ENCODE measurements at regions not wholly inside any gene's neighbourhood (a gene's known extent, or its start where the extent isn't known, plus 50 kb on each side); places are given as distances from the start of the nearest gene placed in this dataset.

DNA sequence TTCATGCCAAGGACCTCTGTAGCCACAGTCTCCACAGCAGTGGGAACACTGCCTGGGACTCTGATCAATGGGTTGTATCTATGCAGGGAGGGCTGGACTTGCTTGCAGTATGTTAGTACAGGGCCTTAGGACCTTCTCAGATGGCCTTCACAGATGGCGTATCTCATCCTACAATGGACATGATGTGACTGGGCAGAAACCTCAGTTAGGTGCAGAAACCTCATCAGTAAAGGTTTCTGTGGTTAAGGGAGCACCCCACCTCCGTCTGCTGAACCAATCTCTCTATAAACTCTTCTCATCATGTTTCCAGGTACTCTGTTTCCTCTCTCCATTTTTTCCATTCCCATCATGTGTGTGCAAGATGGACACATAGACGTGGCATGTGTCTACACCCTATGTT lies 154.9 kb downstream of the EVX1 start:
- TF ChIP-seq, protein P1, sequence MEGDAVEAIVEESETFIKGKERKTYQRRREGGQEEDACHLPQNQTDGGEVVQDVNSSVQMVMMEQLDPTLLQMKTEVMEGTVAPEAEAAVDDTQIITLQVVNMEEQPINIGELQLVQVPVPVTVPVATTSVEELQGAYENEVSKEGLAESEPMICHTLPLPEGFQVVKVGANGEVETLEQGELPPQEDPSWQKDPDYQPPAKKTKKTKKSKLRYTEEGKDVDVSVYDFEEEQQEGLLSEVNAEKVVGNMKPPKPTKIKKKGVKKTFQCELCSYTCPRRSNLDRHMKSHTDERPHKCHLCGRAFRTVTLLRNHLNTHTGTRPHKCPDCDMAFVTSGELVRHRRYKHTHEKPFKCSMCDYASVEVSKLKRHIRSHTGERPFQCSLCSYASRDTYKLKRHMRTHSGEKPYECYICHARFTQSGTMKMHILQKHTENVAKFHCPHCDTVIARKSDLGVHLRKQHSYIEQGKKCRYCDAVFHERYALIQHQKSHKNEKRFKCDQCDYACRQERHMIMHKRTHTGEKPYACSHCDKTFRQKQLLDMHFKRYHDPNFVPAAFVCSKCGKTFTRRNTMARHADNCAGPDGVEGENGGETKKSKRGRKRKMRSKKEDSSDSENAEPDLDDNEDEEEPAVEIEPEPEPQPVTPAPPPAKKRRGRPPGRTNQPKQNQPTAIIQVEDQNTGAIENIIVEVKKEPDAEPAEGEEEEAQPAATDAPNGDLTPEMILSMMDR (IDR thresholded peaks at IDR 0.05; ENCODE audit: poor library complexity, severe bottlenecking): no peak
- no peak for TF ChIP-seq EP300 (conservative IDR thresholded peaks at IDR 0.05; ENCODE audit: poor library complexity, severe bottlenecking)
- no peak for TF ChIP-seq POLR2AphosphoS5 (IDR thresholded peaks at IDR 0.05)
- no peak for TF ChIP-seq EZH2 (IDR thresholded peaks at IDR 0.05; ENCODE audit: borderline replicate concordance, insufficient read depth, low read length, poor library complexity, severe bottlenecking)
- no peak for TF ChIP-seq TAF1 (IDR thresholded peaks at IDR 0.05; ENCODE audit: low read depth)
- TF ChIP-seq RAD21 (conservative IDR thresholded peaks at IDR 0.05): no peak
- TF ChIP-seq, protein P2, sequence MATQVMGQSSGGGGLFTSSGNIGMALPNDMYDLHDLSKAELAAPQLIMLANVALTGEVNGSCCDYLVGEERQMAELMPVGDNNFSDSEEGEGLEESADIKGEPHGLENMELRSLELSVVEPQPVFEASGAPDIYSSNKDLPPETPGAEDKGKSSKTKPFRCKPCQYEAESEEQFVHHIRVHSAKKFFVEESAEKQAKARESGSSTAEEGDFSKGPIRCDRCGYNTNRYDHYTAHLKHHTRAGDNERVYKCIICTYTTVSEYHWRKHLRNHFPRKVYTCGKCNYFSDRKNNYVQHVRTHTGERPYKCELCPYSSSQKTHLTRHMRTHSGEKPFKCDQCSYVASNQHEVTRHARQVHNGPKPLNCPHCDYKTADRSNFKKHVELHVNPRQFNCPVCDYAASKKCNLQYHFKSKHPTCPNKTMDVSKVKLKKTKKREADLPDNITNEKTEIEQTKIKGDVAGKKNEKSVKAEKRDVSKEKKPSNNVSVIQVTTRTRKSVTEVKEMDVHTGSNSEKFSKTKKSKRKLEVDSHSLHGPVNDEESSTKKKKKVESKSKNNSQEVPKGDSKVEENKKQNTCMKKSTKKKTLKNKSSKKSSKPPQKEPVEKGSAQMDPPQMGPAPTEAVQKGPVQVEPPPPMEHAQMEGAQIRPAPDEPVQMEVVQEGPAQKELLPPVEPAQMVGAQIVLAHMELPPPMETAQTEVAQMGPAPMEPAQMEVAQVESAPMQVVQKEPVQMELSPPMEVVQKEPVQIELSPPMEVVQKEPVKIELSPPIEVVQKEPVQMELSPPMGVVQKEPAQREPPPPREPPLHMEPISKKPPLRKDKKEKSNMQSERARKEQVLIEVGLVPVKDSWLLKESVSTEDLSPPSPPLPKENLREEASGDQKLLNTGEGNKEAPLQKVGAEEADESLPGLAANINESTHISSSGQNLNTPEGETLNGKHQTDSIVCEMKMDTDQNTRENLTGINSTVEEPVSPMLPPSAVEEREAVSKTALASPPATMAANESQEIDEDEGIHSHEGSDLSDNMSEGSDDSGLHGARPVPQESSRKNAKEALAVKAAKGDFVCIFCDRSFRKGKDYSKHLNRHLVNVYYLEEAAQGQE (IDR thresholded peaks at IDR 0.05; ENCODE audit: borderline replicate concordance): no peak
- TF ChIP-seq SMC3 (conservative IDR thresholded peaks at IDR 0.05; ENCODE audit: poor library complexity): no peak
